Esophagus squamous epithelium (tissue), 4 donors: ENCODE measurements at regions not wholly inside any gene's neighbourhood (a gene's known extent, or its start where the extent isn't known, plus 50 kb on each side); places are given as distances from the start of the nearest gene placed in this dataset.

Source experiments
- CTCF ChIP-seq, 6 experiments: fragments of 450-650 bp in 4 of 6; fragments of 200-600 bp in 2 of 6; sonication (generic) in 2 of 6; IDR thresholded peaks; one replicate each; pipeline ENCODE4 v1.5.1; 2016 to 2019; ENCODE audit warnings: antibody characterized with exemption in 6 of 6, mild to moderate bottlenecking in 4 of 6, moderate library complexity in 4 of 6
- POLR2A ChIP-seq, 4 donors: fragments of 450-650 bp; IDR thresholded peaks; one replicate each; pipeline ENCODE4 v1.6.1; 2017; ENCODE audit warnings: antibody characterized with exemption in 4 of 4, mild to moderate bottlenecking in 4 of 4, moderate library complexity in 3 of 4

- no peak for TF ChIP-seq CTCF (IDR thresholded peaks at IDR 0.05)
- no peak for TF ChIP-seq POLR2A (IDR thresholded peaks at IDR 0.05)
Measured at GRCh38 chr19:28445826-28446225, 767.1 kb downstream of the UQCRFS1 start.
